ENCODE measurements at regions not wholly inside any gene's neighbourhood (a gene's known extent, or its start where the extent isn't known, plus 50 kb on each side); places are given as distances from the start of the nearest gene placed in this dataset.

GRCh38 chr5:173744551-173744950 is 128.1 kb upstream of the BOD1 start:
- DNase-seq = no peak

- DNase-seq = no peak
Measured at GRCh38 chr5:173745123-173745522, 128.7 kb upstream of the BOD1 start.

GRCh38 chr5:173745557-173745956 is 129.1 kb upstream of the BOD1 start:
- DNase-seq = no peak

GRCh38 chr5:173746047-173746646 is 129.7 kb upstream of the BOD1 start:
- DNase-seq = no peak

GRCh38 chr5:173747876-173748275 is 131.4 kb upstream of the BOD1 start:
- no peak for DNase-seq

- no peak for DNase-seq
Measured at GRCh38 chr5:173750538-173751265, 134.3 kb upstream of the BOD1 start.

- no peak for DNase-seq
Measured at GRCh38 chr5:173751266-173751600, 134.8 kb upstream of the BOD1 start.

GRCh38 chr5:173752653-173753052 is 135.5 kb upstream of the CPEB4 start:
- no peak for DNase-seq

GRCh38 chr5:173753307-173754168 is 134.6 kb upstream of the CPEB4 start:
- DNase-seq = peak; percentile 52

- DNase-seq = no peak
Measured at GRCh38 chr5:173755319-173755718, 132.8 kb upstream of the CPEB4 start.

GRCh38 chr5:173757403-173758209 is 130.5 kb upstream of the CPEB4 start:
- DNase-seq = no peak

- DNase-seq = no peak
Measured at GRCh38 chr5:173758676-173759075, 129.5 kb upstream of the CPEB4 start.

GRCh38 chr5:173759691-173760090 is 128.5 kb upstream of the CPEB4 start:
- DNase-seq = no peak

GRCh38 chr5:173760461-173761177 is 127.5 kb upstream of the CPEB4 start:
- no peak for DNase-seq

GRCh38 chr5:173761178-173761513 is 127.0 kb upstream of the CPEB4 start:
- no peak for DNase-seq

- no peak for DNase-seq
Measured at GRCh38 chr5:173762045-173762444, 126.1 kb upstream of the CPEB4 start.

- DNase-seq = no peak
Measured at GRCh38 chr5:173762930-173763329, 125.2 kb upstream of the CPEB4 start.

- no peak for DNase-seq
Measured at GRCh38 chr5:173763410-173763809, 124.7 kb upstream of the CPEB4 start.

GRCh38 chr5:173764332-173765028 is 123.7 kb upstream of the CPEB4 start:
- DNase-seq = peak; percentile 67

- no peak for DNase-seq
Measured at GRCh38 chr5:173765029-173765644, 123.0 kb upstream of the CPEB4 start.

- DNase-seq = no peak
Measured at GRCh38 chr5:173765661-173766060, 122.5 kb upstream of the CPEB4 start.
